Hematopoietic multipotent progenitor cell treated with erythropoietin and hydrocortisone succinate and interleukin-3 and kit ligand, for 8 days (in vitro differentiated cells): ENCODE measurements at regions not wholly inside any gene's neighbourhood (a gene's known extent, or its start where the extent isn't known, plus 50 kb on each side); places are given as distances from the start of the nearest gene placed in this dataset.
A peak's percentile ranks its signal among the peaks of the same experiment; 100 is the strongest.
"Not testable (repeated sequence)": the region's sequence is repeated elsewhere in the genome, so short reads cannot be mapped to it uniquely, and the experiment has no call there.

Experiments
- DNase-seq: peaks from one replicate; pipeline ENCODE4 v3.0.0-alpha.2; 2015

GRCh38 chr15:36430726-36431265 is 148.6 kb upstream of the CDIN1 start:
- DNase-seq = no peak

GRCh38 chr15:36432161-36432560 is 147.3 kb upstream of the CDIN1 start:
- DNase-seq = no peak

GRCh38 chr15:36434177-36434576 is 145.2 kb upstream of the CDIN1 start:
- DNase-seq = no peak

- no peak for DNase-seq
These were observed 140.9 kb upstream of the CDIN1 start for GRCh38 chr15:36438499-36438898.

- DNase-seq = no peak
These were observed 132.1 kb upstream of the CDIN1 start for GRCh38 chr15:36447373-36447772.

- no peak for DNase-seq
These were observed 131.0 kb upstream of the CDIN1 start for GRCh38 chr15:36448418-36448817.

GRCh38 chr15:36449084-36449661 is 130.3 kb upstream of the CDIN1 start:
- peak; percentile 59 for DNase-seq

- DNase-seq = no peak
These were observed 129.7 kb upstream of the CDIN1 start for GRCh38 chr15:36449662-36450145.

GRCh38 chr15:36454244-36454643 is 125.2 kb upstream of the CDIN1 start:
- not testable (repeated sequence) for DNase-seq

- DNase-seq = no peak
These were observed 121.0 kb upstream of the CDIN1 start for GRCh38 chr15:36458411-36458810.

GRCh38 chr15:36465304-36465703 is 114.1 kb upstream of the CDIN1 start:
- no peak for DNase-seq

- DNase-seq = no peak
These were observed 110.7 kb upstream of the CDIN1 start for GRCh38 chr15:36468746-36469145.

GRCh38 chr15:36469311-36469966 is 110.0 kb upstream of the CDIN1 start:
- DNase-seq = no peak

GRCh38 chr15:36472672-36473071 is 106.8 kb upstream of the CDIN1 start:
- no peak for DNase-seq

GRCh38 chr15:36478561-36478960 is 100.9 kb upstream of the CDIN1 start:
- DNase-seq = no peak

GRCh38 chr15:36479200-36479896 is 100.1 kb upstream of the CDIN1 start:
- no peak for DNase-seq

- DNase-seq = no peak
These were observed 98.3 kb upstream of the CDIN1 start for GRCh38 chr15:36481156-36481555.

GRCh38 chr15:36483409-36483808 is 96.0 kb upstream of the CDIN1 start:
- DNase-seq = no peak

- no peak for DNase-seq
These were observed 95.2 kb upstream of the CDIN1 start for GRCh38 chr15:36484038-36484778.

GRCh38 chr15:36491912-36492311 is 87.5 kb upstream of the CDIN1 start:
- no peak for DNase-seq

- DNase-seq = no peak
These were observed 83.9 kb upstream of the CDIN1 start for GRCh38 chr15:36495456-36495991.

GRCh38 chr15:36497901-36498300 is 81.5 kb upstream of the CDIN1 start:
- DNase-seq = no peak

- DNase-seq = no peak
These were observed 81.0 kb upstream of the CDIN1 start for GRCh38 chr15:36498401-36498800.
